Common myeloid progenitor, CD34-positive (primary cell): ENCODE measurements at regions not wholly inside any gene's neighbourhood (a gene's known extent, or its start where the extent isn't known, plus 50 kb on each side); places are given as distances from the start of the nearest gene placed in this dataset.

Experiments used
- CTCF ChIA-PET: fragments of 350-600 bp; sonication (Branson Sonifier 250); formaldehyde crosslinking; loops from one replicate; lab custom pipeline; 2021; ENCODE audit warnings: antibody characterized with exemption; lab: Charles Lee
- POLR2A ChIA-PET: fragments of 350-600 bp; sonication (Branson Sonifier 250); formaldehyde crosslinking; loops from one replicate; lab custom pipeline; 2021; ENCODE audit warnings: antibody characterized with exemption; lab: Charles Lee
- DNase-seq, 3 donors: peaks; one replicate each; pipeline versions ENCODE4 v3.0.0 to v3.0.0-alpha.2; 2013
- H3K27ac ChIP-seq, 2 experiments: 1 replicate in 1 of 2; 2 replicates in 1 of 2; pipeline ENCODE4 v1.7.0; 2013; ENCODE audit warnings: inconsistent platforms in 2 of 2, low read length in 2 of 2, mild to moderate bottlenecking in 2 of 2, low read depth in 1 of 2, moderate library complexity in 1 of 2; ENCODE audit not compliant: severe bottlenecking in 2 of 2, insufficient read depth in 1 of 2, poor library complexity in 1 of 2
- H3K27me3 ChIP-seq, 5 experiments: replicated peaks in 2 of 5; 1 replicate in 3 of 5; 2 replicates in 2 of 5; pipeline versions ENCODE4 v1.6.1 to v1.7.0; 2013; ENCODE audit warnings: low read length in 4 of 5, mild to moderate bottlenecking in 2 of 5, moderate library complexity in 2 of 5, inconsistent platforms in 1 of 5; ENCODE audit not compliant: insufficient read depth in 5 of 5, control insufficient read depth in 4 of 5
- H3K36me3 ChIP-seq, 4 experiments: 1 replicate in 2 of 4; 2 replicates in 2 of 4; pipeline versions ENCODE4 v1.6.1 to v1.7.0; 2013; ENCODE audit warnings: low read length in 3 of 4, control low read depth in 1 of 4, mild to moderate bottlenecking in 1 of 4; ENCODE audit not compliant: control insufficient read depth in 4 of 4, insufficient read depth in 4 of 4
- H3K4me1 ChIP-seq, 4 experiments: 1 replicate in 3 of 4; 2 replicates in 1 of 4; pipeline versions ENCODE4 v1.6.1 to v1.7.1; 2013; ENCODE audit warnings: low read length in 3 of 4, mild to moderate bottlenecking in 3 of 4, control low read depth in 1 of 4, inconsistent platforms in 1 of 4, moderate library complexity in 1 of 4; ENCODE audit not compliant: control insufficient read depth in 4 of 4, insufficient read depth in 4 of 4; ENCODE audit errors: control extremely low read depth in 1 of 4
- H3K4me3 ChIP-seq, 7 experiments: 1 replicate in 4 of 7; 2 replicates in 3 of 7; pipeline versions ENCODE4 v1.5.1 to v1.7.0; 2013; ENCODE audit warnings: mild to moderate bottlenecking in 7 of 7, low read length in 6 of 7, moderate library complexity in 6 of 7, inconsistent platforms in 2 of 7, low read depth in 2 of 7, control low read depth in 1 of 7; ENCODE audit not compliant: insufficient read depth in 4 of 7, control insufficient read depth in 1 of 7; ENCODE audit errors: extremely low read depth in 1 of 7
- H3K9me3 ChIP-seq, 5 experiments: 1 replicate in 4 of 5; 2 replicates in 1 of 5; pipeline versions ENCODE4 v1.6.1 to v1.7.1; 2013; ENCODE audit warnings: low read length in 4 of 5, mild to moderate bottlenecking in 2 of 5, inconsistent platforms in 1 of 5, low read depth in 1 of 5, moderate library complexity in 1 of 5; ENCODE audit not compliant: control insufficient read depth in 4 of 5, insufficient read depth in 2 of 5; ENCODE audit errors: control extremely low read depth in 1 of 5
- WGBS: methylation state at CpG from one replicate; pipeline ENCODE4 v1.1.5; 2013; ENCODE audit not compliant: insufficient coverage; 5-methylcytosine and 5-hydroxymethylcytosine counted together

DNA sequence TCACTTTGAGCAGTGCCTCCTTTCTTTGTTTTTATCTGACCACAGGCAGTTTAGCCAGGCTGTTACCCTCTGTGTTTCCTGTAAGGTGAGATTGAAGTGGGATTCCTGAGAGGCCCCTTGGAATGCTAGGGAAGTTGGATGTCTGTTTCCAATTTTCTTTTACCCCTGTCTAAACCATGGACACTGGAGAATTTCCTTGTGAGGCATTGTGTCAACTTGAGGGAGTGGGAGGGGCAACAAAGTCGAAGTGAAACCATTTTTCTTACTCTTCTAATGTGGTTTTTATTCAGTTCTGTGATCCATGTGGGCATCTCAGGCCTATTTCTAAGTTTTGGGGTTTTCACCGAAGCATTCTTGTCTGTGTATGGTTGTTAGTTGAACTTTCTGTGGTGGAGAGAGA, 296.1 kb upstream of the UGT8 start:
- no peaks in the 10 kb centered on the region for H3K27me3 ChIP-seq
- no peaks in the 10 kb centered on the region for H3K9me3 ChIP-seq
- ChIA-PET POLR2A (no interaction called here), CTCF (no interaction called here)
- H3K36me3 ChIP-seq, result no peaks in the 10 kb centered on the region
- WGBS, result 56% methylated on average over 1 of the region's 2 CpGs
- H3K4me3 ChIP-seq, result no peak overlapping the region
- no peak overlapping the region for H3K27ac ChIP-seq
- no peaks in the 10 kb centered on the region for H3K4me1 ChIP-seq
- DNase-seq, result no peak

DNA sequence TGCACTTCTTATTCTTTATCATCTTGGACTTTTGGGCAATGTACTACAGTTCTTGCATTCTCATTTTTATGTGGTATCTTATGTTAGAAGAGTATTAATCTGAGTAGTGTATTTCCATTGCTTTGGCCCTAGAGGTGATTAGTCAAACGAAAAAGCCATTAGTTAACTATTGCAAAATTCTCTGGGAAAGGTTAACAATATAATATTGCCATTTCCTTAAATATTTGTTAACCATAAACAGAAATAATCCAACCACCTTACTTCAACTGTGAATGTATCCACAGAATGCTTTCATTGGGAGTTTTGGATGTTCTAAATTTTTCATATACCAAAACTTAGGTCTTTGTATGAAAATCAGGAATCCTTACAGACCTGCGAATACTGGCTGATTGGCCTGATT, 294.6 kb upstream of the UGT8 start:
- Histone ChIP-seq H3K9me3 (no peaks in the 10 kb centered on the region), H3K27me3 (no peaks in the 10 kb centered on the region), H3K4me3 (no peak overlapping the region), H3K4me1 (no peaks in the 10 kb centered on the region), H3K36me3 (no peaks in the 10 kb centered on the region), H3K27ac (no peak overlapping the region)
- WGBS, result no CpG with 5 or more reads among the region's 2 CpGs
- DNase-seq, result no peak
- ChIA-PET CTCF (no interaction called here), POLR2A (no interaction called here)

DNA sequence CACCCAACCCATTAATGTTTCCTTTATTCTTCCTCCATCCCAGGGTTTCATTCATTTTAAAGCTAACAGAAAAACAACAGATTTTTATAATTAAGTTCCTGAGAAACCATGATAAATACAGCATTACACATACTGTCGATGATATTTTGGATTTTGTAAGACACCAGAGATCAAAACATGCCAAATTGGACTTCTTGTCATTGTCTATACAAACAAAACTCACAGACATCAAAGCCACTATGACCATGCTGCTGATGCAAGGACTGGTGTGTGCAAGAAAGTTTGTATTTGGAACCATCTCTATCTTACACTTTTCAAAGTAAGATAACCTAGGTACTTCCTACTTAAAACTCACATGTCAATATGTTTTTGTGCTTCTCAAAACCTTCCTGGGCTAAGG, 294.0 kb upstream of the UGT8 start:
- H3K27me3 ChIP-seq, result no peaks in the 10 kb centered on the region
- no peaks in the 10 kb centered on the region for H3K4me1 ChIP-seq
- no peak for DNase-seq
- WGBS, result no CpG with 5 or more reads among the region's 1 CpG
- H3K27ac ChIP-seq, result no peak overlapping the region
- no peaks in the 10 kb centered on the region for H3K9me3 ChIP-seq
- no peaks in the 10 kb centered on the region for H3K36me3 ChIP-seq
- POLR2A ChIA-PET, result no interaction called here
- no peak overlapping the region for H3K4me3 ChIP-seq
- CTCF ChIA-PET, result no interaction called here

DNA sequence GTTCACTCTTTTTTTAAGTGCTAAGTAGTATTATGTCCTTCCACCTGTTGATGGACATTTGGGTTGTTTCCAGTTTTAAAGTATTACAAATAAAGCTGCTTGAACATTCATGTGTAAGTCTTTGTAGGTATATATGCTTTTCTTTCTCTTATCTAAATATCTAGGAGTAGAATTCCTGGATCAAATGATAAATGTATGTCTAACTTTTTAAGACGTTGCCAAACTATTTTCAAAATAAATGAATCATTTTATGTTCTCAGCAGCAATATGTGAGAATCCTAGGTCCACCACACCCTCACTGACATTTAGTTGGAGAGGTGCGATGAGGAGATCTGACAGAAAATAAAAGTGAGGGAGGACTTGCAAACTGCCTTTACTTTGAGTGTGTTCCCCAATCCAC, 291.7 kb upstream of the UGT8 start:
- no peak overlapping the region for H3K4me3 ChIP-seq
- WGBS, result 100% methylated on average over 1 of the region's 2 CpGs
- no peaks in the 10 kb centered on the region for H3K36me3 ChIP-seq
- no peaks in the 10 kb centered on the region for H3K27me3 ChIP-seq
- CTCF ChIA-PET, result no interaction called here
- no peaks in the 10 kb centered on the region for H3K9me3 ChIP-seq
- POLR2A ChIA-PET, result no interaction called here
- no peak for DNase-seq
- H3K27ac ChIP-seq, result no peak overlapping the region
- H3K4me1 ChIP-seq, result no peaks in the 10 kb centered on the region

DNA sequence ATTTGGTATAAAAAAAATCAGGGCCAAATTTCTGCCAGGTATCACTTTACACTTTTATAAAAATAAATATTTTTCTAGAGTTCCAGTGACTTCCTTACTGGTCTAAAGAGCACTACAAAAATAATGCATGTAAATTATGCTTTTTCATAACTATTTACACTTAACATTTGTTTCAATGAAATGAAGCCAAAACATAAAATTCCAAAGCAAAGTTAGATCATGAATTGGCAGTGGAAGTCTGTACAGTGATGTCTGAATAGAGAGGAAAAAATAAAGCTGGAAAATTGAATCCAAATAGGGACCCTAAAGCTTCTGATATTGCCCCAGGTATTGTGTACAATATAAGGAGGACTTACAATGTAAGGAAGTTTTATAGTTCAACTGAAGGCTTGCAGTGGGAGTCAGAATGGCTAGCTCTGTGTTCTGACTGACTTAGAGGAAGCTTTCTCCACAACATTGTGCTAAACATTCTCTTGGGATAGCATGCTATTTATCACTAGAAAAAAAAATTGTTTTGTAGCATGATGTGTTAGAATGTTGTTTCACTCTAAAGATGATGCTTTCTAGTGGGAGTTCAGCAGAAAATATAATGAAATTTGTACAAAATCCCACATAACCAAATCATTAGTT, 288.2 kb upstream of the UGT8 start:
- ChIA-PET POLR2A (no interaction called here), CTCF (no interaction called here)
- DNase-seq, result no peak
- Histone ChIP-seq H3K36me3 (no peaks in the 10 kb centered on the region), H3K4me1 (no peaks in the 10 kb centered on the region), H3K27me3 (no peaks in the 10 kb centered on the region), H3K9me3 (no peaks in the 10 kb centered on the region), H3K4me3 (no peak overlapping the region), H3K27ac (no peak overlapping the region)

DNA sequence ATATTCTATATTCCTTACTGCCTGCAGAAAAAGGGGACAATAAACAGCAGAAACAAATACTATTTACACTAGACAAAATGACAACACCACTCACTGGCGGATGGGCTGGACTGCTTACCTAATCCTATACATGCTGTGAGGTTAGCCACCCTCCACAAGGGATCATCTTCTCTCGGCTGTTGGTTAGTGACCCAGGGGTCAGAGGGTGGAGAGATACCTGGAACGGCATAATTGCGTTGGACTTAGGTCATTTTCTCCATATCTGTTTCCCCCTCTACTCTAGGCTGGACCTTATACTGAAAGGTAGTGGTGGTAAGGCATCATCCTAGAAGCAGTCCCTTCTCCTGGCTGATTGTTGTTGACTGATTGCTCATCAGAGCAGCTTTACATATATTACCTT, 286.8 kb upstream of the UGT8 start:
- H3K27ac ChIP-seq, result no peak overlapping the region
- ChIA-PET CTCF (interaction anchor here (1.3 kb wide), 1 partner anchor 10 kb away, joined by 3 read pairs; no protein-coding TSS in a partner anchor), POLR2A (no interaction called here)
- H3K4me3 ChIP-seq, result no peak overlapping the region
- 100% methylated on average over 2 of the region's 4 CpGs for WGBS
- H3K36me3 ChIP-seq, result no peaks in the 10 kb centered on the region
- no peaks in the 10 kb centered on the region for H3K27me3 ChIP-seq
- DNase-seq, result no peak
- H3K9me3 ChIP-seq, result no peaks in the 10 kb centered on the region
- H3K4me1 ChIP-seq, result no peaks in the 10 kb centered on the region

DNA sequence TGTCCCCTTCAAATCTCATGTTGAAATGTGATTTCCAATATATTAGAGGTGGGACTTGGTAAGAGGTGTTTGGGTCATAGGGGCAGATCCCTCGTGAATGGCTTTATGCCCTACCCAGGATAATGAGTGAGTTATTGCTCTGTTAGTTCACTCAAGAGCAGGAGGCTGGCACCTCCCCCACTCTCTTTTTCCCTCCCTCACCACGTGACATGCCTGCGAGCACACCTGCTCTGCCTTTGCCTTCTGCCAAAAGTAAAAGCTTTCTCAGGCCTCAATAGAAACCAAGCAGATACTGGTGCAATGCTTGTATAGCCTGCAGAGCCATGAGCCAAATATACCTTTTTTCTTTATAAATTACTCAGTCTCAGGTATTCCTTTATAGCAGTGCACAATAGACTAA, 286.3 kb upstream of the UGT8 start:
- H3K36me3 ChIP-seq, result no peaks in the 10 kb centered on the region
- H3K27me3 ChIP-seq, result no peaks in the 10 kb centered on the region
- POLR2A ChIA-PET, result no interaction called here
- whole genome bisulfite sequencing, result 100% methylated on average over 2 of the region's 3 CpGs
- no peaks in the 10 kb centered on the region for H3K9me3 ChIP-seq
- H3K4me3 ChIP-seq, result no peak overlapping the region
- no peak for DNase-seq
- H3K4me1 ChIP-seq, result no peaks in the 10 kb centered on the region
- CTCF ChIA-PET, result interaction anchor here (1.3 kb wide), 1 partner anchor 10 kb away, joined by 3 read pairs; no protein-coding TSS in a partner anchor
- H3K27ac ChIP-seq, result no peak overlapping the region
